GM19438 (cell line): ENCODE measurements at regions not wholly inside any gene's neighbourhood (a gene's known extent, or its start where the extent isn't known, plus 50 kb on each side); places are given as distances from the start of the nearest gene placed in this dataset.

ENCODE experiments used
- ATAC-seq: cut with Tn5 transposase; IDR thresholded peaks from one replicate; pipeline ENCODE4 v1.9.1; 2021; ENCODE audit warnings: low read depth; ENCODE audit not compliant: unreplicated experiment

GRCh38 chr6:165961233-165961632, 206.4 kb downstream of the TBXT start:
- no peak for ATAC-seq

- ATAC-seq, result no peak
Measured at GRCh38 chr6:165960695-165961094, 207.0 kb downstream of the TBXT start.

GRCh38 chr6:165959627-165960026, 208.0 kb downstream of the TBXT start:
- no peak for ATAC-seq

GRCh38 chr6:165956874-165957273, 210.8 kb downstream of the TBXT start:
- no peak for ATAC-seq

GRCh38 chr6:165952514-165952913, 215.1 kb downstream of the TBXT start:
- no peak for ATAC-seq

- ATAC-seq, result no peak
Measured at GRCh38 chr6:165950316-165950715, 217.3 kb downstream of the TBXT start.

- no peak for ATAC-seq
Measured at GRCh38 chr6:165949324-165949723, 218.3 kb downstream of the TBXT start.

GRCh38 chr6:165944002-165944466, 223.6 kb downstream of the TBXT start:
- ATAC-seq, result no peak

GRCh38 chr6:165941786-165942185, 225.9 kb downstream of the TBXT start:
- ATAC-seq, result no peak

GRCh38 chr6:165941249-165941775, 226.3 kb downstream of the TBXT start:
- ATAC-seq, result no peak

- no peak for ATAC-seq
Measured at GRCh38 chr6:165940366-165940765, 227.3 kb downstream of the TBXT start.

- ATAC-seq, result no peak
Measured at GRCh38 chr6:165939601-165940290, 227.9 kb downstream of the TBXT start.

GRCh38 chr6:165939047-165939446, 228.6 kb downstream of the TBXT start:
- no peak for ATAC-seq

GRCh38 chr6:165937564-165938358, 229.9 kb downstream of the TBXT start:
- no peak for ATAC-seq

GRCh38 chr6:165936660-165937059, 231.0 kb downstream of the TBXT start:
- ATAC-seq, result no peak

- no peak for ATAC-seq
Measured at GRCh38 chr6:165936096-165936495, 231.6 kb downstream of the TBXT start.

GRCh38 chr6:165931675-165932074, 236.0 kb downstream of the TBXT start:
- ATAC-seq, result no peak

- no peak for ATAC-seq
Measured at GRCh38 chr6:165930668-165931214, 236.9 kb downstream of the TBXT start.

GRCh38 chr6:165929607-165930006, 238.0 kb downstream of the TBXT start:
- ATAC-seq, result no peak

- no peak for ATAC-seq
Measured at GRCh38 chr6:165926378-165926777, 241.3 kb downstream of the TBXT start.

GRCh38 chr6:165925474-165926156, 242.0 kb downstream of the TBXT start:
- no peak for ATAC-seq
